Aorta (tissue), 5 donors: ENCODE measurements at regions not wholly inside any gene's neighbourhood (a gene's known extent, or its start where the extent isn't known, plus 50 kb on each side); places are given as distances from the start of the nearest gene placed in this dataset.

Experiments used
- ATAC-seq: fragments of 200-7000 bp; cut with Tn5 transposase; one replicate; pipeline ENCODE4 v1.9.1; 2022; ENCODE audit warnings: moderate library complexity; ENCODE audit not compliant: low FRiP score
- DNase-seq, 2 donors: peaks; one replicate each; pipeline ENCODE4 v3.0.0-alpha.2; 2020
- H3K27ac ChIP-seq, 2 donors: one replicate each; pipeline ENCODE4 v1.5.1; 2013; ENCODE audit warnings: low read length in 2 of 2, mild to moderate bottlenecking in 2 of 2, moderate library complexity in 2 of 2, control low read depth in 1 of 2, inconsistent platforms in 1 of 2, low read depth in 1 of 2
- H3K27me3 ChIP-seq, 2 donors: one replicate each; pipeline ENCODE4 v1.6.1; 2013; ENCODE audit warnings: control low read depth in 1 of 2, low read length in 1 of 2, mild to moderate bottlenecking in 1 of 2, moderate library complexity in 1 of 2; ENCODE audit not compliant: insufficient read depth in 2 of 2, control insufficient read depth in 1 of 2
- H3K36me3 ChIP-seq, 2 donors: one replicate each; pipeline ENCODE4 v1.6.1; 2013; ENCODE audit warnings: control low read depth in 1 of 2, low read length in 1 of 2, mild to moderate bottlenecking in 1 of 2; ENCODE audit not compliant: insufficient read depth in 2 of 2, control insufficient read depth in 1 of 2
- H3K4me1 ChIP-seq, 2 donors: one replicate each; pipeline ENCODE4 v1.6.1; 2013; ENCODE audit warnings: low read length in 2 of 2, control low read depth in 1 of 2, mild to moderate bottlenecking in 1 of 2, moderate library complexity in 1 of 2; ENCODE audit not compliant: insufficient read depth in 2 of 2, control insufficient read depth in 1 of 2
- H3K4me3 ChIP-seq, 2 donors: one replicate each; pipeline ENCODE4 v1.5.1; 2013; ENCODE audit warnings: low read length in 2 of 2, control low read depth in 1 of 2, mild to moderate bottlenecking in 1 of 2
- H3K9me3 ChIP-seq: one replicate; pipeline ENCODE4 v1.6.1; 2013; ENCODE audit warnings: mild to moderate bottlenecking, low read length; ENCODE audit not compliant: control insufficient read depth
- WGBS, 2 donors: extraction: QIAGEN DNeasy Blood & Tissue Kit; methylation state at CpG; one replicate each; pipeline ENCODE4 v1.1.7; 2013; 5-methylcytosine and 5-hydroxymethylcytosine counted together
- intact Hi-C, 2 donors: fragments of 100-400 bp; cut with DNase I; formaldehyde crosslinking; loops; one replicate each; pipeline versions ENCODE4 v1.14.2 to v1.15.0; 2022
- donor health status: healthy with polysubstance abuse.
- donor health status: Bipolar disorder and iron deficiency.
- donor health status: DM: no; HTN: no; CAD: no.
- donor health status: DM: no; HTN: no; CAD: no.
- donor health status: DM: yes; HTN: yes; CAD: no.

DNA sequence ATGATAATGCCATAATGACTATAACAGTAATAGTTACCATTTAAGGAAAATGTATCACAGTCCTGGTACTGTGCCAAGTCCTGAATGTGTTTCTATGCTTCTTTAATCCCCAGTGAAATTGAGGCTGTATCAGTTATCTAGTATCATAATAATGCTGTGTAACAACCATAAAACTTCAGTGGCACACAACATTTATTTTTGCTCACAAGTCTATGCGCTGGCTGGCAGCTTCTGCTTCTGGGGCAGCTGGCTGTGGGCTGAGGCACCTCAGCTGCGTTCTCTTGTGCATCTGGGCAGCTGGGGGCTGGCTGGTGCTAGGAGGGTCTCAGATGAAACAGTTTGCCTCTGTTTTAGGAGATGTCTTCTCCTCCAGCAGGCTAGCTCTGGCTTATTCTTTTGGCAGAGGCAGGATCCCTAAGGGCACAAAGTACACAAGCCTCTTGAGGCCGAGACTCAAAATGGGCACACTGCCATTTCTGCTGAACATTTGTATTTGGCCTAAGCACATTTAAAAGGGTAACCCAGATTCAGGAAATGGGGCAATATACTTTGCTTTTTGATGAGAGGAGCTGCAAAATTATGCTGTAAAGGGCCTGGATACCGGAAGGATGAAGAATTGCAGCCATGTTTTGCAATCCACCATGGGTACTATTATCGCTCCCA lies 62.6 kb upstream of the DHX15 start:
- no peak overlapping the region for H3K27ac ChIP-seq
- H3K36me3 ChIP-seq, result no peaks in the 10 kb centered on the region
- no peak for ATAC-seq
- no peak for DNase-seq
- H3K4me1 ChIP-seq, result no peaks in the 10 kb centered on the region
- intact Hi-C loops, result no loop called here
- no peaks in the 10 kb centered on the region for H3K9me3 ChIP-seq
- no peak overlapping the region for H3K4me3 ChIP-seq
- 69 to 74% methylated on average over 5 of the region's 5 CpGs for WGBS, 2 donors
- H3K27me3 ChIP-seq, result no peaks in the 10 kb centered on the region

DNA sequence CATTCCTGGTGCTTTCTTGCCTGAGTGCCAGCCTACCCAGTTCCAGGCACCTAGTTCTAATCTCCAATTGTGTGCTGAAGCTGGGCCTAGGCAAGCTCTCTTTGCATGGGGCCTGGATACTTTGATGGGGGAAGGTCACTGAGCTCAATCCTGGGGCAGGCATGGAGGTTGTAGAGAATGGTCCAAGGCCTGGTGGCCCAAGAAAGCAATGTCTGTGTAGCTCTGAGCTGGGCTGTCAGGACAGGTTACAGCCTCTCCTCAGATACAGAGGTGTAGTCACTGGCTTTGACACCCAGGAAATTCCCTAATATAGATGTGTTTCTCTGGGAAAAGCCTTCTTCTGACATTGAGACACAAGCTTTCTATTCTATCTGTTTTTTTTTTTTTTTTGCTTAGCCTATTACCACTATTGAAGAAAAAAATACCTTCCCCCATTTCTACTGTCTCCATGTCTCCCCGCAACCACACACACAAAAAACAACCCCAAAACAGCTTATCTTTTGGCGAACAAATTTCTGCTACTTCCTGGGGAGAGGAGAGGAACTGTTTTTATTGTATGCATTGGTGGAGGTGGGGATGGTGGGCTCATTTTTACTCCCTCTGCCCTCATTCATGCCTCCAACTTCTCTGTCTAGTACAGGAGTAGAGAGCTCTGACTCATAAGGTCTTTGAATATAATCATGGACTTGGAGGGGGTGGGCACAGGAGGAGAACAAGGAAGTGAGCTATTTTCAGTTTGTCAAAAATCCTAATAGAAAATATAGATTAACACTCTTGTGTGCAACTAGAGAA lies 66.7 kb upstream of the DHX15 start:
- ATAC-seq, result no peak
- no peak for DNase-seq
- 88 to 91% methylated on average over 2 of the region's 2 CpGs for WGBS, 2 donors
- Histone ChIP-seq H3K4me1 (no peaks in the 10 kb centered on the region), H3K27ac (no peak overlapping the region), H3K9me3 (no peaks in the 10 kb centered on the region), H3K4me3 (no peak overlapping the region), H3K36me3 (no peaks in the 10 kb centered on the region), H3K27me3 (no peaks in the 10 kb centered on the region)
- intact Hi-C loops, result no loop called here

DNA sequence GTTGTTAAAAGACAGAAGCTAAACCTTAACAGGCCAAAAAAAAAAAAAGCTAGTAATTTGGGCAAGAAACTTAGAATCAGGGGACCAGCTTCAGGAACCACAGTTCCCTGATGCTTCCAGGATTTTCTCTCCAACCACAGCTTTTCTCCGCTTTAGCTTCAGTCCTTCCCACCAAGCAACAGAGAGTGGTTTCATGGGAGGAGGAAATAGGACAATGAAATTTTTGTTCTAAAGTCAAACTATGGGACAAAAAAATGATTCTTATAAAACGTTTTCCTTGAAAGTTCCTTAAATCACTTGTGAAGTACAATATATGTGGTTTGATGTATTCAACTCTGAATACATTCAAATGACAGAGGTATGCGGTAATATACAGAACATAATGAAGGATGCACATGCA lies 71.0 kb upstream of the DHX15 start:
- Histone ChIP-seq H3K4me3 (no peak overlapping the region), H3K27ac (no peak overlapping the region), H3K4me1 (no peaks in the 10 kb centered on the region), H3K27me3 (no peaks in the 10 kb centered on the region), H3K9me3 (peaks cover 1% of the 10 kb centered on the region), H3K36me3 (no peaks in the 10 kb centered on the region)
- ATAC-seq (no peak), DNase-seq (no peak)
- 78 to 81% methylated on average over 3 of the region's 3 CpGs for WGBS, 2 donors
- intact Hi-C loops, result no loop called here

DNA sequence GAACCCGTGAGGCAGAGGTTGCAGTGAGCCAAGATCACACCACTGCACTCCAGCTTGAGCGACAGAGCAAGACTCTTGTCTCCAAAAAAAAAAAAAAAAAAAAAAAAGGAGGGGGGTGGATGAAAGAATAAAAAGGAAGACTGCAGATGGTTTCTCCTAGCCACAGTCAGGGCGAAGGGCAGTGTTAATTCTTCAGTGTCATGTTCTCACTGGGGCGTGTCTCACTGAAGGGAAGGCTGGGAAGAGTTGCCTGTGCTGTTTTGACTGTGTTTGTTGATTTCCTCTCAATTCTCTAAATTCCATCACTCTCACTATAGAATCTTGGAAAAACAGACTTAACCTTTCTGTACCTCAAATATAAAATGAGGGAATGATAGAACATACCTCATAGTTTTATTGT lies 71.6 kb upstream of the DHX15 start:
- Histone ChIP-seq H3K27me3 (no peaks in the 10 kb centered on the region), H3K36me3 (no peaks in the 10 kb centered on the region), H3K9me3 (peaks cover 1% of the 10 kb centered on the region), H3K4me1 (no peaks in the 10 kb centered on the region), H3K27ac (no peak overlapping the region), H3K4me3 (no peak overlapping the region)
- intact Hi-C loops, result no loop called here
- ATAC-seq, result no peak
- DNase-seq, result no peak
- WGBS, 2 donors, result 89 to 91% methylated on average over 4 of the region's 4 CpGs

DNA sequence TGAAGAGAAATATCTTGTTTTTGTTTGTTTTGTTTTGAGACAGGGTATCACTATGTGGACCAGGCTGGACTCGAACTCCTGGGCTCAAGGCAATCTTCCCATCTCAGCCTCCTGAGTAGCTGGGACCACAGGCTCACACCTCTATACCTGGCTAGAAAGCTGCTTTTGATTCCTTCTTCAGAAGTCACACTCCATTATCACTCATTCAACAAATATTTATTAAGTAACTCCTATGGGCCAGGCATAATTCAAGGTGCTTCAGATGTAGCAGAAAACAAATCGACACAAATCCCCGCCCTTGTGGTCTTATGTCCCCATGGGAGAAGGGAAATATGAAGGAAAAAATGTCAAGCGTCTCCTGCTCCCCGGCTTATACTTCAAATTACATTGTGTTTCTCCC lies 72.6 kb upstream of the DHX15 start:
- WGBS, 2 donors, result 74% methylated on average over 5 of the region's 5 CpGs
- Histone ChIP-seq H3K27ac (no peak overlapping the region), H3K36me3 (no peaks in the 10 kb centered on the region)

DNA sequence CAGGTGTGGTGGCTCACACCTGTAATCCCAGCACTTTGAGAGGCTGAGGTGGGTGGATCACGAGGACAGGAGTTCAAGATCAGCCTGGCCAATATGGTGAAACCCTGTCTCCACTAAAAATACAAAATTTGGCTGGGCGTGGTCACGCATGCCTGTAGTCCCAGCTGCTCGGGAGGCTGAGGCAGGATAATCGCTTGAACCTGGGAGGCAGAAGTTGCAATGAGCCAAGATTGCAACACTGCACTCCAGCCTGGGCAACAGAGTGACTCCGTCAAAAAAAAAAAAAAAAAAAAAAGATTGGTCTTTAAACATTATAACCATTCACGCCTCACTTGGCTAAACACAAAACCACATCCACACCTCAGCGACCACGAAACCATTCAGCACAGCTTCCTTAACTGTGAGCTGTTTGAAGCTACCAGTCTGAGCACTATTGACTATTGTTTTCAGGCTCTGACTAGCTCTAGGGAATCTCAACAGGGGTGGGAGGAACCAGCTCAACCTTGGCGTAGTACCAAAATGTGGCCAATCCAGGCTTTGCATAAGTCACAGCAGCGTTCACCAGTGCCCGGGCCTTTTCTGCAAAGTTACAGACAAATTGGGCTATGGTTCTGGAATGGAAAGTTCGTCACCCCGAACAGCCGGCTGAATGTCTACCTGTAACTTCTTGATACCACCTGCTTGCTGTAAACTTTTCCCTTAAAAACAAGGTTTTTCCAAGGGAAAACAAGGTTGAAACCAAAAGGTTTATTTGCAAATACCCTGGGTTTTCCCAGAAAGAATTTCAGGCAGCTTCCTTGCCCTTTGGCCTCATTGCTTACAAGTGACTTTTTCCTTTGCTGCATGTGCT lies 73.6 kb upstream of the DHX15 start:
- intact Hi-C loops, result no loop called here
- ATAC-seq (no peak), DNase-seq (peak in 1 of 2 donors; percentile 50)
- H3K9me3 ChIP-seq, result peaks cover 1% of the 10 kb centered on the region
- no peaks in the 10 kb centered on the region for H3K36me3 ChIP-seq
- no peaks in the 10 kb centered on the region for H3K4me1 ChIP-seq
- no peak overlapping the region for H3K4me3 ChIP-seq
- H3K27ac ChIP-seq, result no peak overlapping the region
- H3K27me3 ChIP-seq, result no peaks in the 10 kb centered on the region
- WGBS, 2 donors, result 83 to 85% methylated on average over 15 of the region's 15 CpGs

More for the DNA sequence above, 72.6 kb upstream of the DHX15 start:
- no peaks in the 10 kb centered on the region for H3K4me1 ChIP-seq
- DNase-seq, result no peak
- intact Hi-C loops, result no loop called here
- no peak overlapping the region for H3K4me3 ChIP-seq
- no peak for ATAC-seq
- H3K27me3 ChIP-seq, result no peaks in the 10 kb centered on the region
- H3K9me3 ChIP-seq, result peaks cover 1% of the 10 kb centered on the region

DNA sequence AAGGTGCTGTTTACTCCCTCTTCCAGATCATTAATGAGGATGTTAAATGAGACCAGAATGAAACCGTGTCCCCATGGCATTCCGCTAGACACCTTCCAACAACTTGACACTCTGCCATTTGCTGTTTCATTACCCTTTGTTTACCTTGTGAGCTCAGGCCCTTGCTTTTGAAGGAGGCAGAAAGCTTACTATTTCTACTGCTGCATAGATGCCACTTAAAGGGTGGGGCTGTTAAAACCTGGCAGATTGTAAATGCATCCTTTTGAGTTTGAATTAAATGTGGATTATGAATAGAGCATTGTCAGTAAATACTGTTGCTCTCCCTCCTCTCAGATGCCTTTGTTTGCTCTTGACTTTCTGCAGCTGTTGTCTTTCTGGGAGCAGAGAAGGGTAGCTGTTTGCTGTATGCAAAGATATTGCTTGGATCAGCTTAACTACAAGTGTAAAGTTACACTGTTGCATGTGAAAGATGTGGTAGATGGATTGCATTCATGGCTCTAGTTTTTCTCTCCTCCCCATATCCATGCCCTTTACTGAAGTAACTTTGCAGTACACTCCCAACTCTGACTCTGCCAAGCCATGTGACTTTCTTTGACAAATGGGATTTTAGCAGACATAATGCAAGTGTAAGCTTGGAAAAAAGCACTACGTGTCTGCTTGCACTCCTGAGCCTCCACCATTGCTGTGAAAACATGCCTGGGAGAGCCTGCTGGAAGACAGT lies 75.0 kb upstream of the DHX15 start:
- 39 to 46% methylated on average over 3 of the region's 3 CpGs for WGBS, 2 donors
- peaks cover 0 to 2% of the 10 kb centered on the region in 2 donors for H3K36me3 ChIP-seq
- no peak overlapping the region for H3K4me3 ChIP-seq
- no peak overlapping the region for H3K27ac ChIP-seq
- DNase-seq (no peak), ATAC-seq (no peak)
- no peaks in the 10 kb centered on the region for H3K4me1 ChIP-seq
- no peaks in the 10 kb centered on the region for H3K27me3 ChIP-seq
- intact Hi-C loops, result no loop called here
- H3K9me3 ChIP-seq, result peaks cover 1% of the 10 kb centered on the region

DNA sequence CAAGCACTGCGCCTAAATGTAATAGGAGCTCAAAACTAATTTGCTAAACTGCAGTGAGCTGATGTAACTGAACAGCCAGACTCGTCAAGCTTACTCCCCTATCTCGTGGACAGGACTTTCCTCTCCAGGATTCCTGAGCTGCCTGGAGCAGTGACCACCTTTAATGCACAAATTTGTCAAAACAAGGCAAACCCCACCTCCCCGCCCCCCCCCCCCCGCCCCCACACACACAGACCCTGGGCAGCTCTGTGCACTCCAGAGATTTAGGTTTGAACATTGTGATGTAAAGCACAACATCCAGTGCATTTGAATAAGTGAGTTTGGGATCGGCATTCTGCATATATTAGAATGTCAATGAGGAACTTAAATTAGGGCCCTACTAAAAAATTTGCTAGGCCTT lies 77.7 kb upstream of the DHX15 start:
- H3K27me3 ChIP-seq, result no peaks in the 10 kb centered on the region
- ATAC-seq (no peak), DNase-seq (no peak)
- peaks cover 0 to 2% of the 10 kb centered on the region in 2 donors for H3K36me3 ChIP-seq
- H3K27ac ChIP-seq, result no peak overlapping the region
- H3K9me3 ChIP-seq, result peaks cover 4% of the 10 kb centered on the region
- H3K4me3 ChIP-seq, result no peak overlapping the region
- no peaks in the 10 kb centered on the region for H3K4me1 ChIP-seq
- intact Hi-C loops, result no loop called here
- WGBS, 2 donors, result 69 to 73% methylated on average over 6 of the region's 6 CpGs
